Testis (tissue), 2 donors: ENCODE measurements at regions not wholly inside any gene's neighbourhood (a gene's known extent, or its start where the extent isn't known, plus 50 kb on each side); places are given as distances from the start of the nearest gene placed in this dataset.

ENCODE experiments used
- CTCF ChIP-seq, 3 experiments: fragments of 450-650 bp in 2 of 3; fragments of 200-600 bp in 1 of 3; sonication (generic) in 1 of 3; IDR thresholded peaks; one replicate each; pipeline ENCODE4 v1.5.1; 2016 to 2019; ENCODE audit warnings: antibody characterized with exemption in 3 of 3, mild to moderate bottlenecking in 2 of 3, moderate library complexity in 1 of 3
- POLR2A ChIP-seq: fragments of 450-650 bp; IDR thresholded peaks from one replicate; pipeline ENCODE4 v1.6.1; 2017; ENCODE audit warnings: antibody characterized with exemption, mild to moderate bottlenecking, moderate library complexity

GRCh38 chr2:57407772-57408201, 638.8 kb upstream of the VRK2 start:
- TF ChIP-seq CTCF (IDR thresholded peaks at IDR 0.05) (no peak), POLR2A (no peak)
